ENCODE measurements at regions not wholly inside any gene's neighbourhood (a gene's known extent, or its start where the extent isn't known, plus 50 kb on each side); places are given as distances from the start of the nearest gene placed in this dataset.

DNA sequence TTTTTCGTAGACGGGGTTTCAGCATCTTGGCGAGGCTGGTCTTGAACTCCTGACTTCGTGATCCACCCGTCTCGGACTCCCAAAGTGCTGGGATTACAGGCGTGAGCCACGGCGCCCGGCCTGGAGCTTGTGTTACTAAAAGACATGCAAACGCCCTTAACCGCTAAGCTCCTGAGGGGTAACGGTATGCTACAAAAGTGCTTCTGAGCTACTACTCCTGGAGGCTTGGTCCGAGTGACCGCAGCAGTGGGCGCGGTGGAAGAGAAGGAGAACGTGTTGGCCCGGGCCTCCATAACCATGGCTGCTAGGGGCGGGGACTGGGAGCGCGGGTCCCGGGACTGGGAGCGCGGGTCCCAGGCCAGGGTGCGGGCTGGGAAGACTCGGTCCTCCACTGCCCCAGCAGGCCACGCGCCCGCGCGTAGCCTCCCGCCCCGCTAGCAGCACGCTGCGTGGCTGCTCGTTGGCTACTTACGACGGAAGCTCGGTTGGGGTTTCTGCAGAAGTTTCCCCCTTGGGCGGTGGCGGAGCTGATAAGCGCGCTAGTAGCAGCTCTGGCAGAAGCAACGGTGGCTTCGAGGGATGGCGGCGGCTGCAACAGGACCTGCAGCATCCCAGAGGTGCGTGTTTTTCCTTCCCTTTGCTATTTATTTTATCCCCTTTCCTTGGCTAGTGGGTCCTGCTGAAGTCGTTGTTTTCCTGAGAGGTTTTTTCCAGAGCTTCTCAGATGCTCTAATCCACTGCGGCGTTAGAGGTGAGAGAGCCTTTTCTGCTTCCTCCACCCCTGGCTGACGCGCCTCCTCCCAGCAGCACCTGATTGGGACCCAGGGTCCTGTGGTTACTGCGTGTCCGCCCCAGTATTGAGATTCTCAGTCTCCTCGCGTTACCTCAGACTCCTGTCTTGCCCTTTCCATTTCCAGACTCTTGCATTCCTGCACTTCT lies 69.2 kb upstream of the CCDC180 start:
- FAIRE-seq (no peak), DNase-seq (ENCODE audit: low read depth, low spot score) (no peak), ATAC-seq (peak; percentile 84)
- TF ChIP-seq RUNX3 (IDR thresholded peaks at IDR 0.05; ENCODE audit: low read length) (no peak), NFXL1 (IDR thresholded peaks at IDR 0.05; ENCODE audit: borderline replicate concordance) (no peak), HDGF (IDR thresholded peaks at IDR 0.05) (no peak), SRF (IDR thresholded peaks at IDR 0.05; ENCODE audit: low read depth in 2 of 2, low read length in 2 of 2) (no peak), NR2F1 (conservative IDR thresholded peaks at IDR 0.05) (no peak), SUZ12 (IDR thresholded peaks at IDR 0.05; ENCODE audit: unreplicated experiment) (peak; percentile 61), POLR2A (IDR thresholded peaks at IDR 0.05; ENCODE audit: low read depth, low read length) (peak; percentile 26; the same call in 1 of the 2 replicates)
- TF ChIP-seq, protein P1, sequence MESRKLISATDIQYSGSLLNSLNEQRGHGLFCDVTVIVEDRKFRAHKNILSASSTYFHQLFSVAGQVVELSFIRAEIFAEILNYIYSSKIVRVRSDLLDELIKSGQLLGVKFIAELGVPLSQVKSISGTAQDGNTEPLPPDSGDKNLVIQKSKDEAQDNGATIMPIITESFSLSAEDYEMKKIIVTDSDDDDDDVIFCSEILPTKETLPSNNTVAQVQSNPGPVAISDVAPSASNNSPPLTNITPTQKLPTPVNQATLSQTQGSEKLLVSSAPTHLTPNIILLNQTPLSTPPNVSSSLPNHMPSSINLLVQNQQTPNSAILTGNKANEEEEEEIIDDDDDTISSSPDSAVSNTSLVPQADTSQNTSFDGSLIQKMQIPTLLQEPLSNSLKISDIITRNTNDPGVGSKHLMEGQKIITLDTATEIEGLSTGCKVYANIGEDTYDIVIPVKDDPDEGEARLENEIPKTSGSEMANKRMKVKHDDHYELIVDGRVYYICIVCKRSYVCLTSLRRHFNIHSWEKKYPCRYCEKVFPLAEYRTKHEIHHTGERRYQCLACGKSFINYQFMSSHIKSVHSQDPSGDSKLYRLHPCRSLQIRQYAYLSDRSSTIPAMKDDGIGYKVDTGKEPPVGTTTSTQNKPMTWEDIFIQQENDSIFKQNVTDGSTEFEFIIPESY (IDR thresholded peaks at IDR 0.05): no peak
- Histone ChIP-seq H3K79me2 (ENCODE audit: control insufficient read depth, insufficient read depth, low read length) (no peaks in the 10 kb centered on the region), H2AFZ (ENCODE audit: control insufficient read depth, low read depth, low read length) (peak overlapping the region; percentile 39; the same call in 1 of the 2 replicates), H3K9me3 (replicated peaks; ENCODE audit: control insufficient read depth, insufficient read depth, low read length) (no peaks in the 10 kb centered on the region; the same call in 2 of the 3 replicates), H3K27me3 (replicated peaks in 1 of 2; ENCODE audit: control insufficient read depth in 2 of 2, insufficient read depth in 2 of 2, low read length in 1 of 2) (peaks cover 0 to 5% of the 10 kb centered on the region in 2 experiments), H3K4me2 (ENCODE audit: control insufficient read depth, insufficient read depth) (peak overlapping the region; percentile 44), H3K4me1 (ENCODE audit: control insufficient read depth, insufficient read depth, low read length) (no peaks in the 10 kb centered on the region), H4K20me1 (ENCODE audit: control insufficient read depth, insufficient read depth) (no peaks in the 10 kb centered on the region), H3K36me3 (ENCODE audit: control insufficient read depth in 2 of 2, insufficient read depth in 2 of 2, low read length in 1 of 2) (no peaks in the 10 kb centered on the region), H3K9ac (ENCODE audit: control insufficient read depth, insufficient read depth, low read length) (no peak overlapping the region), H3K27ac (ENCODE audit: control insufficient read depth, insufficient read depth) (no peak overlapping the region), H3K4me3 (peak overlapping the region; percentile 8; the same call in 1 of the 2 replicates)
- 2% methylated on average over 48 of the region's 58 CpGs for WGBS (ENCODE audit: insufficient coverage, insufficient replicate concordance, low lambda C conversion rate, missing lambda C conversion rate)
- ChIA-PET RAD21 (ENCODE audit: unreplicated experiment) (no interaction called here), POLR2A (no interaction called here), SMC1A (ENCODE audit: uncharacterized antibody, unreplicated experiment) (no interaction called here), CTCF (no interaction called here)
- intact Hi-C loops (cut with micrococcal nuclease; ENCODE audit: unreplicated experiment): no loop called here
- in situ Hi-C loops (cut with MboI): no loop called here
- no TSS peak for BruUV-seq (replicated peaks)

All from GM12878 (cell line).